ENCODE measurements at regions not wholly inside any gene's neighbourhood (a gene's known extent, or its start where the extent isn't known, plus 50 kb on each side); places are given as distances from the start of the nearest gene placed in this dataset.

DNA sequence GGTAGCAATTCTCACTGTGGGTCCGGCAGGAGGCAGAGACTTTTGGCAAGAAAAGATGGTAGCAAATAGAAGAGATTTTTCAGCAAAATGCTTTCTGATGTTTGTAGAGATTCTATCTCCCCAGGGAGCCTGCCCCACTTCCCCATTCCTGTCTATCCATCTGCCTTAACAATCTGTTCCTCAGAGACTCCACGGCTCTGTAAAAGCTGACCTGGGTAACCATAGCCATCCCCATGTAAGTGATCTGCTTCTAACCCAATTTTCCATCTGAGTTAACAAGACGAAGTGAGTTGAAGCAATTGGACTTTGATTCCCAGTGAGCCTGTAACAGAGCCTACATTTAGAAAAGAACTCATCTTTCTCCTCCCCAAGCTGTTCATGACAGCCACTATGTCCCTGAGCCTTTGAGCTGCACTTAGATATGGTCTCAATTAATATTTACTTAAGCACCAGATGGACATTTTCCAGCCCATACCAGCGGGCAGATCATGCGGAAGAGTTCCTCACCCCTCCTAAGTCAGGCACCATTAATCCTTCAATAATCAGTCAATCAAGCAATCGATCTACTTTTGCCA lies 896.1 kb downstream of the CCSER2 start:
- no peak overlapping the region for H3K14ac ChIP-seq (ENCODE audit: insufficient read depth, low read length)
- Mint-ChIP-seq H3K9me3 (peaks cover 3 to 6% of the 10 kb centered on the region in 2 experiments; a peak in 2 of 5 replicates), H3K36me3 (ENCODE audit: insufficient read depth in 1 of 3, low read depth in 3 of 3) (no peaks in the 10 kb centered on the region; a peak in 1 of 7 replicates), H3K27ac (no peak overlapping the region), H3K4me3 (no peak overlapping the region), H3K27me3 (ENCODE audit: low read depth) (no peaks in the 10 kb centered on the region), H3K4me1 (peaks cover 0 to 4% of the 10 kb centered on the region in 2 experiments; a peak in 1 of 4 replicates)
- H3K9me3 ChIP-seq (ENCODE audit: control insufficient read depth, low read depth, low read length): no peaks in the 10 kb centered on the region
- WGBS (ENCODE audit: extremely low coverage, insufficient read length, low lambda C conversion rate): no CpG with 5 or more reads among the region's 6 CpGs
- no peak overlapping the region for H4K8ac ChIP-seq (replicated peaks; ENCODE audit: insufficient read length, low read depth, low read length)
- no peak overlapping the region for H3K18ac ChIP-seq (ENCODE audit: insufficient read length, low read depth, low read length)
- H2BK12ac ChIP-seq (ENCODE audit: insufficient read length, low read depth, low read length): no peak overlapping the region
- no peak overlapping the region for H2BK20ac ChIP-seq (ENCODE audit: low read depth, low read length, poor library complexity, severe bottlenecking)
- H3K4ac ChIP-seq (ENCODE audit: low read depth, low read length): no peak overlapping the region
- H3K56ac ChIP-seq (ENCODE audit: insufficient read length, low read depth, low read length): no peak overlapping the region
- no peaks in the 10 kb centered on the region for H3K4me1 ChIP-seq (ENCODE audit: insufficient read depth, low read length)
- no peaks in the 10 kb centered on the region for H3K27me3 ChIP-seq (ENCODE audit: insufficient read depth, low read length)
- no peak overlapping the region for H2BK15ac ChIP-seq (ENCODE audit: low read depth, low read length)
- no peak overlapping the region for H4K91ac ChIP-seq (ENCODE audit: insufficient read length, low read depth, low read length)
- H2AFZ ChIP-seq (ENCODE audit: low read length): no peak overlapping the region
- H2AK5ac ChIP-seq (ENCODE audit: insufficient read length, low read length): no peak overlapping the region
- no peak overlapping the region for H2BK120ac ChIP-seq (ENCODE audit: low read depth, low read length, poor library complexity, severe bottlenecking)
- H3K9ac ChIP-seq (ENCODE audit: extremely low read depth, insufficient read length, low read length): no peak overlapping the region
- H4K5ac ChIP-seq (ENCODE audit: insufficient read length, low read depth, low read length): no peak overlapping the region
- H3T11ph ChIP-seq (ENCODE audit: low read length): no peak overlapping the region
- H3K79me2 ChIP-seq (ENCODE audit: insufficient read depth, low read length): no peaks in the 10 kb centered on the region
- no peak overlapping the region for H3K23ac ChIP-seq (ENCODE audit: insufficient read length, low read depth, low read length)
- no peak overlapping the region for H3K27ac ChIP-seq (ENCODE audit: insufficient read length, low read depth, low read length)
- no peak for DNase-seq
- no peaks in the 10 kb centered on the region for H3K23me2 ChIP-seq (ENCODE audit: insufficient read length, low read depth, low read length, poor library complexity, severe bottlenecking)
- no peaks in the 10 kb centered on the region for H3K79me1 ChIP-seq (ENCODE audit: insufficient read depth, low read depth, low read length, poor library complexity, severe bottlenecking)
- no peak overlapping the region for H3K4me2 ChIP-seq (ENCODE audit: insufficient read depth, insufficient read length, low read length)
- no peak overlapping the region for H2BK5ac ChIP-seq (ENCODE audit: insufficient read length, low read length)
- TF ChIP-seq, protein P1, sequence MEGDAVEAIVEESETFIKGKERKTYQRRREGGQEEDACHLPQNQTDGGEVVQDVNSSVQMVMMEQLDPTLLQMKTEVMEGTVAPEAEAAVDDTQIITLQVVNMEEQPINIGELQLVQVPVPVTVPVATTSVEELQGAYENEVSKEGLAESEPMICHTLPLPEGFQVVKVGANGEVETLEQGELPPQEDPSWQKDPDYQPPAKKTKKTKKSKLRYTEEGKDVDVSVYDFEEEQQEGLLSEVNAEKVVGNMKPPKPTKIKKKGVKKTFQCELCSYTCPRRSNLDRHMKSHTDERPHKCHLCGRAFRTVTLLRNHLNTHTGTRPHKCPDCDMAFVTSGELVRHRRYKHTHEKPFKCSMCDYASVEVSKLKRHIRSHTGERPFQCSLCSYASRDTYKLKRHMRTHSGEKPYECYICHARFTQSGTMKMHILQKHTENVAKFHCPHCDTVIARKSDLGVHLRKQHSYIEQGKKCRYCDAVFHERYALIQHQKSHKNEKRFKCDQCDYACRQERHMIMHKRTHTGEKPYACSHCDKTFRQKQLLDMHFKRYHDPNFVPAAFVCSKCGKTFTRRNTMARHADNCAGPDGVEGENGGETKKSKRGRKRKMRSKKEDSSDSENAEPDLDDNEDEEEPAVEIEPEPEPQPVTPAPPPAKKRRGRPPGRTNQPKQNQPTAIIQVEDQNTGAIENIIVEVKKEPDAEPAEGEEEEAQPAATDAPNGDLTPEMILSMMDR (conservative IDR thresholded peaks at IDR 0.05): no peak
- no peaks in the 10 kb centered on the region for H4K20me1 ChIP-seq (ENCODE audit: control insufficient read depth, insufficient read depth, insufficient read length)

Data from H9 (cell line).